Gastrocnemius medialis (tissue), 4 donors: ENCODE measurements at regions not wholly inside any gene's neighbourhood (a gene's known extent, or its start where the extent isn't known, plus 50 kb on each side); places are given as distances from the start of the nearest gene placed in this dataset.

Experiments used
- POLR2A ChIP-seq, 2 donors: fragments of 450-650 bp; IDR thresholded peaks; one replicate each; pipeline ENCODE4 v1.6.1; 2017; ENCODE audit warnings: antibody characterized with exemption in 2 of 2, mild to moderate bottlenecking in 2 of 2, moderate library complexity in 2 of 2
- TF ChIP-seq, protein P1 (sequence below), 5 experiments: fragments of 450-650 bp in 3 of 5; fragments of 200-600 bp in 2 of 5; sonication (generic) in 2 of 5; IDR thresholded peaks in 4 of 5; conservative IDR thresholded peaks in 1 of 5; 1 replicate in 4 of 5; 2 replicates in 1 of 5; pipeline ENCODE4 v1.5.1; 2016 to 2019; ENCODE audit warnings: antibody characterized with exemption in 5 of 5, mild to moderate bottlenecking in 3 of 5, moderate library complexity in 3 of 5

GRCh38 chr4:138420471-138420870 lies 178.3 kb upstream of the SLC7A11 start:
- TF ChIP-seq, protein P1, sequence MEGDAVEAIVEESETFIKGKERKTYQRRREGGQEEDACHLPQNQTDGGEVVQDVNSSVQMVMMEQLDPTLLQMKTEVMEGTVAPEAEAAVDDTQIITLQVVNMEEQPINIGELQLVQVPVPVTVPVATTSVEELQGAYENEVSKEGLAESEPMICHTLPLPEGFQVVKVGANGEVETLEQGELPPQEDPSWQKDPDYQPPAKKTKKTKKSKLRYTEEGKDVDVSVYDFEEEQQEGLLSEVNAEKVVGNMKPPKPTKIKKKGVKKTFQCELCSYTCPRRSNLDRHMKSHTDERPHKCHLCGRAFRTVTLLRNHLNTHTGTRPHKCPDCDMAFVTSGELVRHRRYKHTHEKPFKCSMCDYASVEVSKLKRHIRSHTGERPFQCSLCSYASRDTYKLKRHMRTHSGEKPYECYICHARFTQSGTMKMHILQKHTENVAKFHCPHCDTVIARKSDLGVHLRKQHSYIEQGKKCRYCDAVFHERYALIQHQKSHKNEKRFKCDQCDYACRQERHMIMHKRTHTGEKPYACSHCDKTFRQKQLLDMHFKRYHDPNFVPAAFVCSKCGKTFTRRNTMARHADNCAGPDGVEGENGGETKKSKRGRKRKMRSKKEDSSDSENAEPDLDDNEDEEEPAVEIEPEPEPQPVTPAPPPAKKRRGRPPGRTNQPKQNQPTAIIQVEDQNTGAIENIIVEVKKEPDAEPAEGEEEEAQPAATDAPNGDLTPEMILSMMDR (IDR thresholded peaks at IDR 0.05 in 4 of 5, conservative IDR thresholded peaks at IDR 0.05 in 1 of 5), result no peak
- no peak for TF ChIP-seq POLR2A (IDR thresholded peaks at IDR 0.05)
